ENCODE measurements at regions not wholly inside any gene's neighbourhood (a gene's known extent, or its start where the extent isn't known, plus 50 kb on each side); places are given as distances from the start of the nearest gene placed in this dataset.
"Not testable (repeated sequence)": the region's sequence is repeated elsewhere in the genome, so short reads cannot be mapped to it uniquely, and the experiment has no call there.

DNA sequence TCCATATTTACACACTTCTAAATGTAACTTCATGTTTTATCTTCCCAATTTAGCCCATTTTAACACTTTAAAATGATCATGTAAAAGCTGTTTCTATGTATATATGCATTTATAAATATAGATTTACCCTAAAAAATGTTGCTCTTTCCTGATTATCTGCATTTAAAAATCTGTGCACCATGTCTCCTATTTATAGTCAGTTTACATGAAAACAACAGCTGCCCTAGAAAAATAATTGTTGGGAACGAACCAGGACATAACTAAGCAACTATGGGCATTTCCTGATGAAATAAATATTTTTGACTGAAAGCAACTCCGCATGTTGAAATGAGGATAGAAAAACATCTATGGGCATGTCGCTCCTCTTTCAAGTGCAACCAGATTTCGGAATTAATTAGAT, 1368.2 kb downstream of the FAM181B start:
- WGBS, 3 donors, result 74 to 84% (median 82%) methylated on average over 4 of the region's 4 CpGs
- no peak overlapping the region for H3K27ac ChIP-seq (ENCODE audit: low read depth, low read length)

DNA sequence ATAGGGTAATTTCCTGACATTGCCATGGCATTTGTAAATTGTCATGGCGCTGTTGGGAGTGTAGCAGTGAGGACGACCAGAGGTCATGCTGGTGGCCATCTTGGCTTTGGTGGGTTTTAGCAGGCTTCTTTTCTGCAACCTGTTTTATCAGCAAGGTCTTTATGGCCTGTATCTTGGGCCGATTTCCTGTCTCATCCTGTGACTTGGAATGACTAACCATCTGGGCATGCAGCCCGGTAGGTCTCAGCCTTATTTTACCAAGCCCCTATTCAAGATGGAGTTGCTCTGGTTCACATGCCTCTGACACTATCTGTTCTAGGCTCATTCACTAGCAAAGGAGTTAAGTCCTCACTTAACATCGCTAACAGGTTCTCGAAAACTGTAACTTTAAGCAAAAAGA, 1374.2 kb downstream of the FAM181B start:
- H3K27ac ChIP-seq (ENCODE audit: low read depth, low read length), result no peak overlapping the region
- WGBS, 3 donors, result 79 to 87% (median 87%) methylated on average over 6 of the region's 6 CpGs

GRCh38 chr11:81345609-81346008, 1388.1 kb downstream of the FAM181B start:
- WGBS, 3 donors, result 85 to 90% (median 89%) methylated on average over 6 of the region's 6 CpGs
- H3K27ac ChIP-seq (ENCODE audit: low read depth, low read length), result no peak overlapping the region

DNA sequence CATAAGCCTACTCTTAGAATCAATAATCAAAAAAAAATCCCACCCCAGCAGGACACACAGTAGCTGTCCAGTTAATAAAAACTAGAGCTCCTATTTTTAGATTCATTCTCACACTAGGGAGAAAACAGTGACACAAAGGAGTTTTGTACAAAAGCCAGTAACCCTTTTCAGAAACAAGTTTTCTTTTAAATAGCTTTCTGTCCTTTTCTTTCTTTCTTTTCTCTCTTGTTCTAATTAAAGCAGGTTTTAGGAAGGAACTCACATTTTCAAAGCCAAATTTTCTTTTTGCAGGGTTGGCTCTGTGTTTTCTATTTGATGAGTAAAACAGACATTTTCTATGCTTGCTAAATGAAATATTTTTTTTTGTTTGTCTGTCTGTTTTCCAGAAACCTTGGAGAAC, 1390.7 kb downstream of the FAM181B start:
- H3K27ac ChIP-seq (ENCODE audit: low read depth, low read length), result no peak overlapping the region

DNA sequence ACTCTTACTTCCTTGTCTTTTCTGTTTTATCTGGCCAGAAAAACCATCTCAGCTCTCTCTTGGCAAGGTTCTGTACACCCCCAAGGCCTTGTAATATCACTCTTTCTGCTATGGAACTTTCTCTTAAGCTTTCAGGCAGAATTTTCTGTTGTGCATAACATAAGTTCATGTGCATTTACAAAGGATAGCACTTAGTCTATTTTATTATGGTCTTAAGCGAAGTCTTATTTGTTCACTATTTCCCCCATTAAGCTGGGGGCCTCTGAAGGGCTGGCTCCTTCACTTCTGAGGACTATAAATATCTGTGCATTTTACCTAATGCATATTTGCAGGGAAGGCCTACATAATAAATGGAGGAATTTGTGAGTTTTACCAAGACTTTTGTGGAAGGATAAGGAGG, 1393.4 kb downstream of the FAM181B start:
- no peak overlapping the region for H3K27ac ChIP-seq (ENCODE audit: low read depth, low read length)
- 73 to 92% (median 87%) methylated on average over 1 of the region's 1 CpG for WGBS, 3 donors

DNA sequence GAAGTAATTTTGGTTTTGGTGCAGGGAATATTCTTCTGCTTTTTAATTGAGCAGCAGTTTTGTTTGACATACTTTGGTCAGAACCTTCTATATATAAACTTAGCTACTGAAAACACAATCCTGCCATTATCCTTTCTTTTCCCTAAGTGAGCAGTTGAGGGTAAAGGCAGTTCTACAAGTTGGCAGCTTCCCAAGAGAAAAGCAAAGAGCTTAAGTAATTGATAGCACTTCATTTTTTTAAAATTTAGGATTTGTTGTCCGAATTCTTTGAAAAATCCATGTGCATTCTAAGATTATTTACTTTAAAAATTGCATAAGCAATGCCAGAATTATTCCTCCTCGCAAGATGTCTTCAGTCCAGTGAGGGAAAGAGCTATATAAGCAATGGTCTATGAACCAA, 1394.1 kb downstream of the FAM181B start:
- 56 to 74% (median 69%) methylated on average over 2 of the region's 2 CpGs for WGBS, 3 donors
- H3K27ac ChIP-seq (ENCODE audit: low read depth, low read length), result no peak overlapping the region

DNA sequence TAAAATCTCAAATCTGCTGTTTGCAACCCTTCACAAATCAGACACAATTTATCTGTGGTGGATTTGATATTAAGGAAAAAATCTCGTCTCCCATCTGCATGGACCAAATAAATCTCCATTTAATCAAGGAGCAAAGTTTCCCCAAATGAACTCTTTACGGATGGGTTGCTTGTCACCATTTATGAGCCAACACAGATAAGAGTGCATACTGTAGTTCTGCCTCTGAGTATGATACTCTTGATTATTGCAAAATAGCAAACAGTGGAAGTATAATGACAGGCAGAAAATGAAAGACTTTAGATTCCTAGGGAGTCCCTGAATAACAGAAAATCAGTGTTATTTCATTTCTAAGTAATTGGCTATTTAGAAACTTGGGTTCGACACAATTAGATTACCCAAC, 1395.9 kb downstream of the FAM181B start:
- H3K27ac ChIP-seq (ENCODE audit: low read depth, low read length), result no peak overlapping the region
- 48 to 69% (median 64%) methylated on average over 3 of the region's 3 CpGs for WGBS, 3 donors

- WGBS, 3 donors, result 60 to 73% (median 72%) methylated on average over 2 of the region's 2 CpGs
- no peak overlapping the region for H3K27ac ChIP-seq (ENCODE audit: low read depth, low read length)
Measured at GRCh38 chr11:81332276-81332675, 1401.4 kb downstream of the FAM181B start.

DNA sequence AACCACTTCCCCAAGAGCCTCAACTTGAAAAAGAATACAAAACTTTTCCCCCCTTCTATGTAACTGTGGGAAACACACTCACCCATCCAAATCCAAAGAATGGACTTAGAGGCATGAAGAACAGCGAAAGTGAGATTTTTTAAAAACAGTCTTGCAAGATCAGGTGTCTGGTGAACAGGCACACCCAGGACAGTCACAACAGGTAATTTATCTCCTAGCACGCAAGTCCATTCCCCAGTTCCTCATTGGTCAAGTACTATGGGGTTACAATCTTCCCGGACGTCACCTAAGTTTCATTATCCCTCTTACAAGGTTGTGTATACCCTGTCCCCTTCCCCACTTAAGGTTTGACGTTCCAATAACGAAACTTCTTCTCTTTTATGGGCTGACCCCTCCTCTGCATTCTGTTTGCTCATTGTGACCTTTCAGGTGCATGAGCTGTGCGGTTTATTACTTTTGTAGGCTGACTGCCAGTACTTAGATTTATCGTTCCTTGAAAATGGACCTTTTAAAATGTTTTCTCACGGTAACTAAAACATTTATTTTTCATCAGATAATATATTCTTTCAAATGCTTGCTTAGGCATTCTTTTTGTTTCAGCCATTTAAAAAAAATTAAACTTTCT, 1401.9 kb downstream of the FAM181B start:
- WGBS, 3 donors, result 60 to 79% (median 62%) methylated on average over 9 of the region's 9 CpGs
- no peak overlapping the region for H3K27ac ChIP-seq (ENCODE audit: low read depth, low read length)

GRCh38 chr11:81331088-81331487, 1402.6 kb downstream of the FAM181B start:
- H3K27ac ChIP-seq (ENCODE audit: low read depth, low read length), result no peak overlapping the region
- WGBS, 3 donors, result 82 to 88% (median 85%) methylated on average over 4 of the region's 4 CpGs

DNA sequence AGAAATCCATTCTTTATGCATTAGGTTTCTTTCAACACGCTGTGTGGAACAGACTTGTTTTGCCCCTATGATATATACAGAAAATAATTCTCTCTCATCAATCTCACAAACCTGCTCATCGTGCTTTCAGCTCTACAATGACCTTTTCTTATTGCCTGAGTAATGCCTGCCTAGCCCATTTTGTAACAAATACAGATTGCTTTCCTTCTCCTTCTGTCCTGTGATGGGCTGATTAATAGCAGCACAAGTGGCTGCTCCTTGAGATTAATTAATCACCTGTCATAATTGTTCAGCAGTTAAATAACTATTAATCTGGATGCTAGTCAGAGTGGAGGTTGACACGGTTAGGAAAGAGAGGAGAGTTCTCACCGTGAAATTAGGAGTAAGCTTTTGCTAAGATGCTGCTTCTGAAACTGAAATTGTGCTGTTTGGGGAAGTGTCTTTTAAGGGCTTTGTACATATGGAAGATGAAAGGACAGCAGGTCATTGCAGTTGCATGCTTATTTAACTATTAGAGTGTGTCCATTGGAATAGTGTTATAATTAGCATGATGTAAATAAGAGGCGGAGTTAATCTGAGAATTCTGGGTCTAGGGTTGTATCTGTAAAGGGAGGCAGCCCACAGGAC, 1430.5 kb downstream of the FAM181B start:
- no peak overlapping the region for H3K27ac ChIP-seq (ENCODE audit: low read depth, low read length)
- WGBS, 3 donors, result 39 to 63% (median 56%) methylated on average over 5 of the region's 5 CpGs

DNA sequence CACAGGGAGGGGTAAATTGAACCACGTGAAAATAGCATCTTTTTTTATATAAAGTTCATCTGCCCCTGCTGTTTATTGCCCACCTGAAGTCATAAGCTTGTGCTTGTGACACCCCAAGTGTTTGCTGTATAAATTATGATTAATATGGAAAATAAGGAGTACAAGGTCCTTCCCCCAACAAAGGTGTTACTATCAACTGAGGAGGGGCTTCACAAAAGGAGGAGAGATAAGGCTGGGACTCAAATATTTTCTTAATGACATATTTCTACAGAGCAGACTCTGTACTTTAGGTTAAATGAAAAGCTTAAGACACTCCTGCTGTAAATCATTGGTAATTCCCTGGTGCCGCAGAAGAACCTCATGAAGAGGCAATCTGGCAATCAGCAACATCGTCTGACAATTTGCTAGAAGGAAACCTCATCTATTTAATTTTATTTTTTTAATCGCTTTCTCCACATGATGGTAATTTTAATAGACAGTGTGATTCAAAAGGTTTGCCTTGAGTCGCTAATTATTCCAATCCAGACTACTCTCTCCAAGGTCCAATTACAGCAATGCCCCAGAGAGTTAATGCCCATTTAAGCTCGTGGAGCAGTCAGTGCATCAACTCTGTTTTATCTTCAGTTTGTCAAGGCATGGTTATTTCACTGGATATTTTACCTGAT, 1432.4 kb downstream of the FAM181B start:
- no peak overlapping the region for H3K27ac ChIP-seq (ENCODE audit: low read depth, low read length)
- 63 to 79% (median 74%) methylated on average over 6 of the region's 6 CpGs for WGBS, 3 donors

GRCh38 chr11:81286959-81287358, 1446.7 kb downstream of the FAM181B start:
- WGBS, 3 donors, result 41 to 48% (median 46%) methylated on average over 5 of the region's 5 CpGs
- H3K27ac ChIP-seq (ENCODE audit: low read depth, low read length), result no peak overlapping the region

DNA sequence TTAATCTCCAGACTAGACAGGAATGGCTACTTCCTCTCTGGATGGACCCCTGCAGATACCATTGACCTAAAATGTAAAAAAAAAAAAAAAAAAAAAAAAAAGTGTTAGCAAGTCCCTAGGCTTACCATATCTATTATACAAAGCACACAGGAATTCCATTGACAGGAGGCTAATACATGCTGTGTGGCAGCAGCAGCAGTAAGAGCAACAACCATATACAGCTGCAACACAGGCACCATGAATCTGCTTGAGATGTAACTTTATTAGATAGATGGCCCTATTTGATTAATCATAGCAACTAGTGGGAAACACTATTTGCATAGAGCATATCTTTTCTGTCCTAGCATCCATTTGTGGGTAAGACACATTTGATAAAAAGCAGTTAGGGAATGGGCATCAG, 1447.1 kb downstream of the FAM181B start:
- no peak overlapping the region for H3K27ac ChIP-seq (ENCODE audit: low read depth, low read length)

GRCh38 chr11:81280228-81280627, 1453.4 kb downstream of the FAM181B start:
- not testable (repeated sequence) for H3K27ac ChIP-seq (ENCODE audit: low read depth, low read length)
- 81 to 85% (median 83%) methylated on average over 1 of the region's 1 CpG for whole genome bisulfite sequencing, 3 donors

DNA sequence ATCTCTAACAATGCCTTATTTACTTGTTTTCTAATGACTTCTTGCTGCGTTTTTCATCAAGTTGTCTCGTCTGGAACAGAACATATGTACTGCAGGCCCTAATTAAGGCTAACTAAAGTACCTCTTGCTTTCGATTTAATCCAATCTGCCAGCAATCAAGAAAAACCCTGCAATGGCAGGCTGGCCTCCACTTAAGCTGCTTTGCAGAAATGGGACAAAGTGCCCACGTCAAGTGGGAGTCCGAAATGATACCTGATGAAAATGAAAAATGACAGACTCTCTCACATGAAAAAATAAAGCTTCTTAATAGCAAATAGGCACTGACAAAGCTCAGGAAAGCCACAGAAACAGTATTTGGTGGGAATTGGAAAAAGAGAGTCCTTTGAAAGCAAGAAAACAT, 1454.7 kb downstream of the FAM181B start:
- WGBS, 3 donors, result 50 to 80% (median 74%) methylated on average over 5 of the region's 5 CpGs
- H3K27ac ChIP-seq (ENCODE audit: low read depth, low read length), result no peak overlapping the region

GRCh38 chr11:81270686-81271085, 1463.0 kb downstream of the FAM181B start:
- no peak overlapping the region for H3K27ac ChIP-seq (ENCODE audit: low read depth, low read length)

GRCh38 chr11:81267246-81267645, 1466.4 kb downstream of the FAM181B start:
- no peak overlapping the region for H3K27ac ChIP-seq (ENCODE audit: low read depth, low read length)
- 67 to 91% (median 87%) methylated on average over 3 of the region's 3 CpGs for WGBS, 3 donors

DNA sequence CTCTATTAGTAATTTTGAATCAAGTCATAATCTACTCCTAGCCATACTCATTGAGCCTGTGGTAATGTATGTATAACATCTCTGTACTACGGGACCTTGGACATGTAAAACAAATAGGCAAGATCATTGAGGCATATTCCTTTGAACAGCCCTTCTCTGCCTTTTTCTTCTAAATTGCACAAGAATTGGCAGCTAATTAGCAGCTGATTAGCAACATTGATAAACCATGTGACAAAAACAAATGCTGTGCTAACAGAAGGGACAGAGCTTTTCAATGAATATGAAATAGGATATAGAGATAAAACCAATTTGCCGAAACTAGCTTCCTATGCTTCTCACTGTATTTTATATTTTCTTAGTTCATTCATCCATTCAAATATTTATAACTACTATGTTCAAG, 1474.2 kb downstream of the FAM181B start:
- 63 to 92% (median 89%) methylated on average over 2 of the region's 2 CpGs for WGBS, 3 donors
- no peak overlapping the region for H3K27ac ChIP-seq (ENCODE audit: low read depth, low read length)

DNA sequence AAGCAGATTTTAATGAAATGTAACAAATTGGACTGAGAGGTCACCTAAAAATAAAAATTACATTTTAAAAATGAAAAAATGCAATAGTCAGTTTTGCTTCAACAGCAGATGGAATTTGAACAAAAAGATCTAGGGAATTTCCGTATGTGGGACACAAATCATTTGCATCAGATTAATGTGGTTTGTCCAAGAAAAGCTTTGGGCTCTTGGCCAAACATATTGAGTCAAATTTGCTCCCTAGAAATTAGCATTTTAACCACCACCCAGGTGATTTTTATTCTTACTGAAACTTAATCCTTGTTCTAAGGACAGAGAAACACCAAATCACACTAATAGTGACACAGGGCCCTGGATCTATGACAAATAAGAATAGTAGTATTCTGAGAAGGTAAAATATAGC, 1477.8 kb downstream of the FAM181B start:
- WGBS, 3 donors, result 23 to 55% (median 38%) methylated on average over 1 of the region's 1 CpG
- no peak overlapping the region for H3K27ac ChIP-seq (ENCODE audit: low read depth, low read length)

Measured in adipose tissue (tissue), 3 donors.